GM12872 (cell line): ENCODE measurements at regions not wholly inside any gene's neighbourhood (a gene's known extent, or its start where the extent isn't known, plus 50 kb on each side); places are given as distances from the start of the nearest gene placed in this dataset.

Experiments used
- CTCF ChIP-seq: IDR thresholded peaks from 3 replicates; pipeline ENCODE4 v1.5.1; 2011; ENCODE audit warnings: low read depth, mild to moderate bottlenecking, low read length, moderate library complexity; ENCODE audit not compliant: insufficient read depth

- no peak for TF ChIP-seq CTCF
These were observed 86.0 kb upstream of the PAPPA start for GRCh38 chr9:116067566-116067965.

GRCh38 chr9:116070256-116070914, 83.2 kb upstream of the PAPPA start:
- TF ChIP-seq CTCF = no peak

GRCh38 chr9:116072046-116072445, 81.5 kb upstream of the PAPPA start:
- no peak for TF ChIP-seq CTCF

GRCh38 chr9:116073826-116074225, 79.8 kb upstream of the PAPPA start:
- TF ChIP-seq CTCF = no peak

- no peak for TF ChIP-seq CTCF
These were observed 78.9 kb upstream of the PAPPA start for GRCh38 chr9:116074658-116075057.

- no peak for TF ChIP-seq CTCF
These were observed 78.4 kb upstream of the PAPPA start for GRCh38 chr9:116075191-116075590.

GRCh38 chr9:116078640-116079039, 75.0 kb upstream of the PAPPA start:
- no peak for TF ChIP-seq CTCF

GRCh38 chr9:116080561-116080960, 73.0 kb upstream of the PAPPA start:
- no peak for TF ChIP-seq CTCF
